ENCODE measurements at regions not wholly inside any gene's neighbourhood (a gene's known extent, or its start where the extent isn't known, plus 50 kb on each side); places are given as distances from the start of the nearest gene placed in this dataset.

DNA sequence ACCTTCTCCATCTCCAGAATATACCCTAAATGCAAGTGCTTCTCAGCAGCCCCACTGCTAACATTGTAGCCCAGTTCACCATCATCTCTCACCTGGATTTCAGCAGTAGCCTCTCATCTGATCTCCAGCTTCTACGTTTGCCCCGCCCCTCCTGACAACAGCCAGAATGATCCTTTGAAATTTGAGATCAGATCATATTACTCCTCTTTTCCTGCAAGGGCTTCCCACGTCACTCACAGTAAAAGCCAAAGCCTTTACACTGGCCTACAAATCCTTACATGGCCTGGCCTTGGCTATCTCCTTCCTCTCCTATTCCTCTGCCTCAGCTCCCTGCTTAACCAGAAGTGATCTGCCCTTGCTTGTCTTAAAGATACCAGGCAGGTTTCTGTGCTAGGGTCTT is 94.3 kb upstream of the NBEA start:
- TF ChIP-seq TAF1 (IDR thresholded peaks at IDR 0.05; ENCODE audit: borderline replicate concordance, low read depth, low read length) = no peak
- TF ChIP-seq POLR2A (IDR thresholded peaks at IDR 0.05; ENCODE audit: low read depth, low read length) = no peak
- no peak for TF ChIP-seq POLR2AphosphoS5 (IDR thresholded peaks at IDR 0.05; ENCODE audit: low read depth, low read length)
- DNase-seq (ENCODE audit: insufficient read length) (no peak), FAIRE-seq (no peak)

DNA sequence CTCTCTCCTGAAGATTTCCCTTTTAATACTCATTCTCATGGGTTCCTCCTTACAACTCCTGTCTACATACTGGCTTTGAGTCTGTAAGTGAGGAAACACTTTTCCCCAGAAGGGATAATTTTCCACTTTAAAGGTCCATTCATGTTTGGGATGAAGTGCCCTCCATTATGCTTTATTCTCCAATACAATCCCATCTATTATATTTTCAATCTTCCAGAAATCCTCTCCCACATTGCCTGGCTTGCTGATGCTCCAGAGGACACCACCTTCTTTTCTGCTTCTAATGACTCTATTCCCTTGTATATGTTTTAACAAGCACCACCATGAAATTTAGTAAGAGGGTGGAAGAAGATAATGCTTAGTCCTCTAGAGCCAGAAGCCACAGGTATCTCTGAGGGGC is 92.7 kb upstream of the NBEA start:
- TF ChIP-seq POLR2A (IDR thresholded peaks at IDR 0.05; ENCODE audit: low read depth, low read length) = no peak
- no peak for TF ChIP-seq TAF1 (IDR thresholded peaks at IDR 0.05; ENCODE audit: borderline replicate concordance, low read depth, low read length)
- no peak for TF ChIP-seq POLR2AphosphoS5 (IDR thresholded peaks at IDR 0.05; ENCODE audit: low read depth, low read length)
- no peak for FAIRE-seq

DNA sequence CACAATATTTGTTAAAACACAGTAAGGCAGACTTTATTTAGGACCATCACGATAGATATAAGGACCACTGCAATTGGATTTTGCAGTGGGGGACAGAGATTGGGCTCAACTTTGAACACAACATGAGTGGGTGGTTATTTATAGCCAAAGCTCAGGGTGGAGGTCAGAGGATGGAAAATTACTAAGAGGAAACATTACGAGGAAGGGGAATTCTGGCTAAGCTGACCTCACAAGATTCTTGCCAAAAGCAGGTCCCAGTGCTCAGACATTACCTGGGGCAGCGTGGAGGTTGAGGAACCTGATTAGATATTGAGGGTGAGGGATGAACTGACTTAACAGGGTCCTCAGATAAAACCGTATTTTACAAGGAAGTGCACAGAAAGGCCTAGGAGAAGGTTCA is 88.9 kb upstream of the NBEA start:
- no peak for TF ChIP-seq POLR2A (IDR thresholded peaks at IDR 0.05; ENCODE audit: low read depth, low read length)
- no peak for TF ChIP-seq POLR2AphosphoS5 (IDR thresholded peaks at IDR 0.05; ENCODE audit: low read depth, low read length)
- TF ChIP-seq TAF1 (IDR thresholded peaks at IDR 0.05; ENCODE audit: borderline replicate concordance, low read depth, low read length) = no peak
- DNase-seq (ENCODE audit: insufficient read length) = no peak
- FAIRE-seq = no peak

More for the DNA sequence above, 92.7 kb upstream of the NBEA start:
- DNase-seq (ENCODE audit: insufficient read length) = no peak

DNA sequence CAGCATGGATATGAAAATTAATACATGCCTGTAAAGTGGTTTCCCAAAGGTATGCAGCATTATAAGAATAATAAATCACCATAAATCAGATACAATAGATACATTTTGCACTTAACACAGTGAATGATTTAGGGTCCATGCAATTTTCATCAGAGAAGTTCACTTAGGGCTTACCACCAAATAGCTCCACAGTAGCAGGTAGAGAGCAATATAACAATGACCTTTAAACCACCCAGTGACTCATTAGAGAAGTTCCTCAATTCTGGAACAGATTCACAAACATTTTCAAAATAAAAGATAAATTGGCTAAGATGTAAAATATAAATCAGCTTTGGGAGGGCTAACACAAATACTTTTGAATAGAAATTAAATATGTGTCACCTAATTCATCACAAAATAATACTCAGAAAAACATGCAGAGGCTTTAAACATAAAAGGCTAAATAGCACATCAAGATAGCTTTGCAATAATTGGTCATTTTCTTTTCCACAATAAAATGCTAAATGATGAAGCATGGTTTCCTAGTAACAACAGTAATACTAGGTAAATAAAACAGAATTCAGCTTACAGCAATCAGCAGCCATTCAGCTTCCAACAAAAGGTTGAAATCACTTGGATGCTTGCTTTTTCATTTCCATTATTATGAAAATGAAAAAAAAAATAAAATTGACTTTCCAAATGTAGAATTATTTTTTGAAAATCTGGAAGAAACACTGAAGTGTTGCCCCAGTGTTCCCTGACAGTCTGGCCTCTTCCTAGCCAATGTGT is 84.3 kb upstream of the NBEA start:
- TF ChIP-seq TAF1 (IDR thresholded peaks at IDR 0.05; ENCODE audit: borderline replicate concordance, low read depth, low read length) (no peak), POLR2AphosphoS5 (IDR thresholded peaks at IDR 0.05; ENCODE audit: low read depth, low read length) (no peak), POLR2A (IDR thresholded peaks at IDR 0.05; ENCODE audit: low read depth, low read length) (no peak)
- no peak for DNase-seq (ENCODE audit: insufficient read length)
- no peak for FAIRE-seq

DNA sequence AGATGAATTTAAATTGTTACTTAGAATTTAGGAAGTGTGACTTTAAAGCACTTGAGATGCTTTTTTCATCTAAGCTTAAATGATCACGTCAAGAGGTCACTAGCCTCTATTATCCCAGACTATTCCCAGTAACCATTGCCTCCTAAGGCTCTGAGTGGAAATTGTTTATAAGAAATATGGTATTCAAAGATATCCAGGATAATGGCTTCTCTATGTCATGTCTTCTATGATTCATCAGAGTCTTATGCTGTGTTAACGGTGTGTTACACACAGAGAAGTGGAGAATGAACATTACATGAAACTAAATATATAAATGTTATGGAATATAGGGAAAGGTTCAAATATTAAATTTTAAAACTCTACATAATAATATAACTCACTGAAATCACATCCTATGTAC is 79.8 kb upstream of the NBEA start:
- DNase-seq (ENCODE audit: insufficient read length) (no peak), FAIRE-seq (no peak)
- no peak for TF ChIP-seq POLR2A (IDR thresholded peaks at IDR 0.05; ENCODE audit: low read depth, low read length)
- TF ChIP-seq POLR2AphosphoS5 (IDR thresholded peaks at IDR 0.05; ENCODE audit: low read depth, low read length) = no peak
- no peak for TF ChIP-seq TAF1 (IDR thresholded peaks at IDR 0.05; ENCODE audit: borderline replicate concordance, low read depth, low read length)

DNA sequence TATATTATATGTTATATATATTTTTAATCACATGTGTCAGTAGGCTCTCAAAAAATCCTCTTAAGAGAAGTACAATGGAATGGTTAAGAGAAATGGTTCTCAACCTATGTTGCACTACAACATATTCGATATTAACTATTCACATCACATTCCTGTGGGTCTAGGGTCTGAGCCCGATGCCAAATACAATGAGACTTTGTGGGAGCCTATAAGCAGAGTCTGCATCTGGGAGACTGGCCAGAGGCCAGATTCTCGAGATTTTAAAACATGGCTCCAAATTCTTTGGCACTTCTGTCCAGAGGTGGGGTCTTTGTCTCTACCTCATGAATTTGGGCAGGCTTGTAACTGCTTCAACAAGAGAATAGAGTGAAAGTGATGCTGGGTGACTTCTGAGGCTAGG is 79.4 kb upstream of the NBEA start:
- no peak for DNase-seq (ENCODE audit: insufficient read length)
- TF ChIP-seq POLR2AphosphoS5 (IDR thresholded peaks at IDR 0.05; ENCODE audit: low read depth, low read length) = no peak
- TF ChIP-seq POLR2A (IDR thresholded peaks at IDR 0.05; ENCODE audit: low read depth, low read length) = no peak
- TF ChIP-seq TAF1 (IDR thresholded peaks at IDR 0.05; ENCODE audit: borderline replicate concordance, low read depth, low read length) = no peak
- FAIRE-seq = no peak

DNA sequence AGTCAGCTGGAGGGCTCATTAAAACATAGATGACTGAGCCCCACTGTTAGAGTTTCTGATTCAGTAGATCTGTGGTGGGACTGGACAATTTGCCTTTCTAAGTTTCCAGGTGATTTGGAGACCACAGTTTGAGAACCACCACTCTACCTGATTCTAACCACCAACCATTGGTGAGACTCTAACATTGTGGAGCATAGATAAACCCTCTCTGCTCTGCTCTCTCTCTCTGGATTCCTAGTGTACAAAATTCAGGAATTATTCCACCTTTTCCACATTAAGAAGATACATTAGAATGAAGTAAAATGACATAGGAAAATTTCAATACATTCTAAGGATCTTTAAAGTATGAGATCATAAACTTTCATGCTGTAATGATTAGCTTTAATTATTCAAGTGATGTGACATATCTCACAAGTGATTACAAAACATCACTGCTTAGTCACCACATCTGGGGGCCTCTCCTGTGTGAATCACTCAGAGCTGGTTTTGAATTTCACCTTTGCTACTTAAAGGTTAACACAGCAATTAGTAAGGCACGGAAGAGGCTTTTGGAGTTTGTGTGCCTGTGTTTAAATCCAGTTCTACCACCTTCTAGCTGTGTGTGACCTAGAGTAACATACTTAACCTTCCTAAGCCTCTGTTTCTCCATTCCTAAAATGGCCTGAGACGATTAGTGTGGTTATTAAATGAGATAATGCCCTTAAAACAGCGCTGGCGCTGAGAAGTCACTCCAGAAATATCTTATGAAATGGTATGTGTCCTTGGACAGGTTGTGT is 78.5 kb upstream of the NBEA start:
- TF ChIP-seq POLR2A (IDR thresholded peaks at IDR 0.05; ENCODE audit: low read depth, low read length) (no peak), TAF1 (IDR thresholded peaks at IDR 0.05; ENCODE audit: borderline replicate concordance, low read depth, low read length) (no peak), POLR2AphosphoS5 (IDR thresholded peaks at IDR 0.05; ENCODE audit: low read depth, low read length) (no peak)
- FAIRE-seq (no peak), DNase-seq (ENCODE audit: insufficient read length) (no peak)

DNA sequence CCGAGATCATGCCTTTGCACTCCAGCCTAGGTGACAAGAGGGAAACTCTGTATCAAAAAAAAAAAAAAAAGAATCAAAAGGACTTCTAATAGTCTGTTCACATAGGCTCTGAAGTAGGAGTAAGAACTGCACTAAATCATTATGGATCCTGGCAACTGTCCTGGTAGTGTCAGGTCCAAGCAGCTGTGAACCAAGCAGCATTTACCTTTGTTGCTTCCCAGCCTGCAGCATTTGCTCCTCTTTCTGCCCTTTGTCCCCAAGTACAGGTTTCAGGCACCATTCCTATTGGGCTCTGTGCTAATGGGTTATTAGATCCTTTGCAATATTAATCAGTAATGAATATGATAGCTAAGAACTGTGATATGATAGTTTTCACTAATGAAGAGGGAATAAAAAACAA is 77.4 kb upstream of the NBEA start:
- TF ChIP-seq POLR2AphosphoS5 (IDR thresholded peaks at IDR 0.05; ENCODE audit: low read depth, low read length) = no peak
- no peak for TF ChIP-seq POLR2A (IDR thresholded peaks at IDR 0.05; ENCODE audit: low read depth, low read length)
- TF ChIP-seq TAF1 (IDR thresholded peaks at IDR 0.05; ENCODE audit: borderline replicate concordance, low read depth, low read length) = no peak
- FAIRE-seq = no peak
- no peak for DNase-seq (ENCODE audit: insufficient read length)

DNA sequence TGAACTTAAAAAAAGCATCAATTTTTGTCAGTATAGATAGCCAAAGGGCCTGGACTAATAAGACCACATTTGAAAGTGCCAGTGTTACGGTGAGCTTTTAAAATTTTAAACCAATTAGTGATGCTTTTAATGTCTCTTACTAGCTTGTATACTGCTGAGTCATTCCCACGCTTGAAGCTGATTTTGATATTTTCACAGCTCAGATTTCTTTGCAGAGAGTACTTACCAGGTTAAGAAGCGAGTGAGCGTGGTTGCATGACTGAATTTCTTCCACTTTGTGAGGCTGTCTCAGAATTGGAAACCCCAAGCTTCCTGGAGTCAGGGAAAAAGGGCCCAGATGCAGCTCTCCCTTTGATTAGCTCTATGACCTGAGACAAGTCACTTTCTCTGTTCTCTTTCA is 74.5 kb upstream of the NBEA start:
- no peak for DNase-seq (ENCODE audit: insufficient read length)
- TF ChIP-seq TAF1 (IDR thresholded peaks at IDR 0.05; ENCODE audit: borderline replicate concordance, low read depth, low read length) = no peak
- TF ChIP-seq POLR2AphosphoS5 (IDR thresholded peaks at IDR 0.05; ENCODE audit: low read depth, low read length) = no peak
- TF ChIP-seq POLR2A (IDR thresholded peaks at IDR 0.05; ENCODE audit: low read depth, low read length) = no peak
- no peak for FAIRE-seq

DNA sequence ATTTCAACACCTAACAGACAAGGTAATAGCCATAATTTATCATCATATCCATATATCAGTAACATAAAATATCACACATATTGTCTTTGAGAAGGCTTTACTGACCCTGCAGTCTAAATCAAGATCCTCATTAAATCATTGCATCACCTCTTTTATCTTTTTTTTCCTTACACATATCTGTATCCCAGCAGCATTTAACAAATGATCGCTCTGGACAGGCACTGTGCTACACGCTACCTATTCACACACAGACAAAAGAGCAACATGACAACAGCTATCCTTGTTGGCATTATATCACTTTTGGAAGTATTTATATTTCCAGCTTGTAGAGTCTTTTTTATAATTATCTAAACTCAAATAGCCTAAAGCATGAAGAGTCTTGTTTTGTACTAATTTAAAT is 73.3 kb upstream of the NBEA start:
- DNase-seq (ENCODE audit: insufficient read length) (no peak), FAIRE-seq (no peak)
- TF ChIP-seq POLR2A (IDR thresholded peaks at IDR 0.05; ENCODE audit: low read depth, low read length) (no peak), POLR2AphosphoS5 (IDR thresholded peaks at IDR 0.05; ENCODE audit: low read depth, low read length) (no peak), TAF1 (IDR thresholded peaks at IDR 0.05; ENCODE audit: borderline replicate concordance, low read depth, low read length) (no peak)

DNA sequence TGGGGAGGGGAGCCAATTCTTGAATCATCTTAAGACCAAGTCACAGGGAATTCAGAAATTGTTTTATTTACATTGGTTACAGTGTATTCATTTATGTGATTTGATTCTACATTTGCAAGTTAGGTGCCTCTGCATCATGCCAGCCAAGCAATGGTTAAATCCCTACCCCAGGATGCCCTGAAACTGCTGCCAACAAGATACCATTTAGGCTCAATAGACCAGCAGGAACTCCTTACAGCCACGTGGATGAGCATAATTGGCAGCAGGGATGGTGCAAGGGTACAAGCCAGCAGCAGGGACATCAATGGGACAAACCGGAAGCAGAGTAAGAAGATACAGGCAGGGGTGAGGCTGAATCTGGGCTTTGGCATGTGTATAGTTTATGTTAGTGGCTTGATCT is 72.4 kb upstream of the NBEA start:
- DNase-seq (ENCODE audit: insufficient read length) = no peak

DNA sequence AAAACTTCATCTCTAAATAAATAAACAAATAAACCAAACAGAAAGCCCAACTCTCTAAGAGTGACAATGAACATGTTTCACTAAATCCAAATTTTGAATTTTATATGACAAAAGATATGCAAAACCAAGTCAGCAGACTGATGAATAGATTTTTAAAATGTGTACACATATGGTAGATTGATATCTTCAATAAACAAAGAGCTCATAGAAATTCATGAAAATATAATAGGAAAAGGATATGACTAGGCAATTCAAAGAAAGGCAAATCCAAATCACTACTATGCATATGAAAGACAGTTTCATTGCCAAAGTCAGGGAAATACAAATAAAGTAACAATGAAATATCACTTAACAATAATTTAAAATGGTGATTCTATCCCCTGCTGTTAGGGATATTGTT is 63.7 kb upstream of the NBEA start:
- DNase-seq (ENCODE audit: insufficient read length) = no peak
- TF ChIP-seq POLR2A (IDR thresholded peaks at IDR 0.05; ENCODE audit: low read depth, low read length) (no peak), TAF1 (IDR thresholded peaks at IDR 0.05; ENCODE audit: borderline replicate concordance, low read depth, low read length) (no peak), POLR2AphosphoS5 (IDR thresholded peaks at IDR 0.05; ENCODE audit: low read depth, low read length) (no peak)
- no peak for FAIRE-seq

More for the DNA sequence above, 72.4 kb upstream of the NBEA start:
- no peak for FAIRE-seq
- no peak for TF ChIP-seq POLR2AphosphoS5 (IDR thresholded peaks at IDR 0.05; ENCODE audit: low read depth, low read length)
- no peak for TF ChIP-seq POLR2A (IDR thresholded peaks at IDR 0.05; ENCODE audit: low read depth, low read length)
- no peak for TF ChIP-seq TAF1 (IDR thresholded peaks at IDR 0.05; ENCODE audit: borderline replicate concordance, low read depth, low read length)
